GM12874 (cell line): ENCODE measurements at regions not wholly inside any gene's neighbourhood (a gene's known extent, or its start where the extent isn't known, plus 50 kb on each side); places are given as distances from the start of the nearest gene placed in this dataset.

Source experiments
- CTCF ChIP-seq: IDR thresholded peaks from 2 replicates; pipeline ENCODE4 v1.5.1; 2011; ENCODE audit warnings: low read depth, mild to moderate bottlenecking, control low read depth, low read length, moderate library complexity; ENCODE audit not compliant: insufficient read depth

DNA sequence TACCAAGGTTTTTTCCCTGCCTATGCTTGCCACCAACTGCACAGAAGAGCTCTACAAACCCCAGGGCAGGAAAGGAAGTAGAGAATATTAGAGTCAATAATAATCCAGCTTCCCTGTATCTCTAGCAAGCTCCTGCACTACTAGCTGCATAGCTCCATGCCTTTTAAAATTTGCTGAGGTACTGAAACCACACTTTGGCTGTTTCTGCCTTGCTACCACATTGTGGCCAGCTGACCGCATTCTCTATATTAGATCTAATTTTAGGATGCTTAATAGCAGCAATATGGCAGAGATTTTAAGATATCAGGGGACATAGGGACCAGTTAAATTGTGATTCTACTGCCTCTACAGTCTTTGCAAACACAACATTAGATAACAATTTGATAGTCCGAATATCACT, 534.6 kb downstream of the MBD2 start:
- TF ChIP-seq CTCF = no peak

DNA sequence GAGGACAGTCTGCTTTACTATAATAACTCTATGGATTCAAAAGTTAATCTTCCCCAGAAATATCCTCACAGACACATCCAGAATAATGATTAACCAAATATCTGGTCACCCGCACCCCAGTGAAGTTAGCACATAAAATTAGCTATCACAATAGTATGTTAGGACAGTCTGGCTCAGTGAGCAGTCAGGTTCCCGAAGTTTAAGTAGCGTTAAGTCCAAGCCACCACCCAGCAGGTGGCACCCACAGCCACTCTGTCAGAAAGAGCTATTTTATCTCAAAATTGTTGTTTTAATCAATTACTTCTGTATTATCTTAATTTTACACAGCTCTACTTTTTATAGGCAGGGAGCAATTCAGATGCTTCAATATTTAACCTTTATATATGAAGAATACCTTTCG, 537.5 kb downstream of the MBD2 start:
- TF ChIP-seq CTCF = no peak

GRCh38 chr18:53682796-53683195, 541.7 kb downstream of the MBD2 start:
- no peak for TF ChIP-seq CTCF

GRCh38 chr18:53677480-53677879, 547.0 kb downstream of the MBD2 start:
- TF ChIP-seq CTCF = no peak

- TF ChIP-seq CTCF = no peak
Measured at GRCh38 chr18:53665701-53666100, 558.8 kb downstream of the MBD2 start.

DNA sequence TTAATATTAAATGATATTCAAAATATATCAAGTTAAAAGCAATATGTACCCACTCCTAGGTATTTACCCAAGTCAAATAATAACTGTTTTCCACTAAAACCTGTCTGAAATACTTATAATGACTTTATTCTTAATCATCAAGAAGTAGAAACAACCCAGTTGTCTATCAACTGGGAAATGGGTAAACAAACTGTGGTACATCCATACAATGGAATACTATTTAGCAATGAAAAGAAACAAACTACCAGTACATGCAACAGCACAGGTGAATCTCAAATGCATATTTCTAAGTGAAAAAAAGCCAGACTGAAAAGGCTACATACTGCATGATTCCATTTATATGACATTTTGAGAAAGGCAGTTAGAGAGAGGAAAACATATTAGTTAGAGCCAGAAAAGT, 559.9 kb downstream of the MBD2 start:
- no peak for TF ChIP-seq CTCF

- TF ChIP-seq CTCF = no peak
Measured at GRCh38 chr18:53660306-53660705, 564.2 kb downstream of the MBD2 start.

GRCh38 chr18:53657257-53657656, 567.2 kb downstream of the MBD2 start:
- TF ChIP-seq CTCF = no peak
